8988T (cell line): ENCODE measurements at regions not wholly inside any gene's neighbourhood (a gene's known extent, or its start where the extent isn't known, plus 50 kb on each side); places are given as distances from the start of the nearest gene placed in this dataset.

Experiments
- DNase-seq: peaks from one replicate; pipeline ENCODE4 v3.0.0; 2011

- no peak for DNase-seq
These were observed 393.4 kb downstream of the ZNF608 start for GRCh38 chr5:124353016-124353415.

- DNase-seq: no peak
These were observed 394.1 kb downstream of the ZNF608 start for GRCh38 chr5:124352312-124352711.

GRCh38 chr5:124349931-124350330 is 396.5 kb downstream of the ZNF608 start:
- DNase-seq: no peak

GRCh38 chr5:124343451-124343867 is 403.0 kb downstream of the ZNF608 start:
- no peak for DNase-seq

- DNase-seq: no peak
These were observed 403.5 kb downstream of the ZNF608 start for GRCh38 chr5:124342986-124343385.

- no peak for DNase-seq
These were observed 403.9 kb downstream of the ZNF608 start for GRCh38 chr5:124342584-124342983.

GRCh38 chr5:124342027-124342471 is 404.4 kb downstream of the ZNF608 start:
- no peak for DNase-seq

- DNase-seq: no peak
These were observed 405.2 kb downstream of the ZNF608 start for GRCh38 chr5:124341066-124341858.

GRCh38 chr5:124337996-124338395 is 408.4 kb downstream of the ZNF608 start:
- no peak for DNase-seq

GRCh38 chr5:124333298-124333979 is 413.0 kb downstream of the ZNF608 start:
- DNase-seq: no peak

GRCh38 chr5:124332273-124332672 is 414.2 kb downstream of the ZNF608 start:
- DNase-seq: no peak

GRCh38 chr5:124330595-124331220 is 415.7 kb downstream of the ZNF608 start:
- DNase-seq: no peak

GRCh38 chr5:124328201-124328600 is 418.2 kb downstream of the ZNF608 start:
- no peak for DNase-seq

GRCh38 chr5:124318661-124319060 is 427.8 kb downstream of the ZNF608 start:
- DNase-seq: no peak

GRCh38 chr5:124317451-124317850 is 429.0 kb downstream of the ZNF608 start:
- DNase-seq: no peak

- no peak for DNase-seq
These were observed 430.6 kb downstream of the ZNF608 start for GRCh38 chr5:124315741-124316415.

GRCh38 chr5:124310453-124310852 is 436.0 kb downstream of the ZNF608 start:
- no peak for DNase-seq

- no peak for DNase-seq
These were observed 437.0 kb downstream of the ZNF608 start for GRCh38 chr5:124309241-124309980.

- DNase-seq: no peak
These were observed 443.1 kb downstream of the ZNF608 start for GRCh38 chr5:124303366-124303765.

- no peak for DNase-seq
These were observed 443.9 kb downstream of the ZNF608 start for GRCh38 chr5:124302533-124302932.

- no peak for DNase-seq
These were observed 444.6 kb downstream of the ZNF608 start for GRCh38 chr5:124301850-124302249.

- DNase-seq: no peak
These were observed 445.4 kb downstream of the ZNF608 start for GRCh38 chr5:124300815-124301621.
